HG03439 (cell line): ENCODE measurements at regions not wholly inside any gene's neighbourhood (a gene's known extent, or its start where the extent isn't known, plus 50 kb on each side); places are given as distances from the start of the nearest gene placed in this dataset.

Source experiments
- ATAC-seq: cut with Tn5 transposase; IDR thresholded peaks from one replicate; pipeline ENCODE4 v1.9.1; 2021; ENCODE audit warnings: mild to moderate bottlenecking, moderate library complexity; ENCODE audit not compliant: unreplicated experiment

DNA sequence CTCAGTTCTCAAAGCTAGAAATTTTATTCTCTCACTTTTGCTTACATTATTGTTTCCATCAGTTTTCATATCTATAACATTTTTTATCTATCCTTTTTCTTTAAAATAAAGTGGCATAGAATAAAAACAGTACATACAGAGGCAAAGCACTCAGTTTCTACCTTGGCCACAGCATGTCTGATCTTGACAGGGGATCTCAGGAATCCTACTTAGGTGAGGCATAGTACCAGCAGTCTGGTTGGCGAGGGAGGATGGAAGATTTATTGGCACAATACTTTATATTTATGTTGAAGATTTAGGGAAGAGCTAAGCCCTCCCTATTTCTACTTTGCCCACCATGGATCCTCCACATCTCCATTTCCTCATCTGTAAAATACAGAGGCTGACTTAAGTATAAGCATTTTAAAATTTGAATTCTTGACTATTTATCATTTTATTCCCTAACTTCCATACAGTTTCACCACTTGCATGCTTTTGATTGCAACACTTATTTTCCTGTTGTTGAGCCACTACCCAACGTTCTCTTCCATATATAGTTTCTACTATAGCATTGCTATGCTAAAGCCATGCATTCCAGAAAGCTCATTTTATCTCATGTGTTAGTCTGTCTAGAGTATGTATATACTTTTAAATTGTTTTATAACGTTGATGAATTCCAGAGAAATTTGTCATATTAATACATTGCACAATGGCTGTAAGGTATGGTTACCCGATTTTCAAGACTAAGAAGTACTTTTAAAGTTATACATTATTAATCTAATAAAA lies 506.7 kb downstream of the KCTD12 start:
- ATAC-seq = no peak

DNA sequence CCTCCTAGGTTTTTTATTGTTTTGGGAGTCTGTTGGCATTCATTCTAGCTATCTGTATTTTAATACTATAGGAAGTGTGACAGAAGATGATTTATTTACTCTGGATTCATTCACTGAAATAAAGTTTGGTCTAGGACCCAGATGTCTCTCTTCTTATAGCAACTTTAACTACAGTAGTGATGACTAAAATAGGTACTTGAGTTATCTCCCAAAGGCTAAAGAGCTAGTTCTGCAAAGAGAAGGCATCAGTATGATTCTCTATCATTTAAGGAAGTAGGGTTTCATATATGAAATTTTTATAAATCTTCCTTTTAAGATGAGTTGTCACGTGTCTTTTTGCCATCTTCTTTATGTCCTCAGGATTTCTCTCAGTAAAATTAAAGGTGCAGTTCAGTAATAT lies 507.4 kb downstream of the KCTD12 start:
- ATAC-seq = no peak

DNA sequence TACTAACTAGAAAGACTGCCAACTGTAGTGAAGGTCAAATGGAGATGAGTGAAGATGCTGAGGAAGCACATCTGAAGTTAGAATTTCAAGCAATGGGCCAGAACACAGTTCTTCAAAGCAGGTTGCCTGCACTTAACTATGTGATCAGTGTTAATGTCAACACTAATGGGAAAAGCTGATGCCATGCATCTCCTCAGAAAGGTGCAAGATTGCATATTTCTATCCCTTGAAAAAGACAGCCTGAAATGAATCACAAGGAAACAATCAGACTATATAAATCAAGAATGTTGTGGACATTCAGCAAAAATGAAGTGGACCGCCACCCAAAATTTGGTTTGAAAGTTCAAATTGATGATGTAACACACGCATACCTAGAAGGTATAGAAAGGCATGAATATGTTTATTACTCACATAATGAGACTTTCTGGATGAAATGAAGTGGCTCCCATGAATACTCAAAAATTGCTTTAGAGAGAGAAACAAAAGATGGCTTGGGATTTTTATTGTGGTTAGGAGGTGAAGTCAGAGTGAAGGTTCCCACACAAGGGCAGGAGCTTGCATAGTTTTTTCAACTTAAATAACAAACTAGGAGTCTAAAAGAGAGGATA lies 522.4 kb downstream of the KCTD12 start:
- no peak for ATAC-seq

DNA sequence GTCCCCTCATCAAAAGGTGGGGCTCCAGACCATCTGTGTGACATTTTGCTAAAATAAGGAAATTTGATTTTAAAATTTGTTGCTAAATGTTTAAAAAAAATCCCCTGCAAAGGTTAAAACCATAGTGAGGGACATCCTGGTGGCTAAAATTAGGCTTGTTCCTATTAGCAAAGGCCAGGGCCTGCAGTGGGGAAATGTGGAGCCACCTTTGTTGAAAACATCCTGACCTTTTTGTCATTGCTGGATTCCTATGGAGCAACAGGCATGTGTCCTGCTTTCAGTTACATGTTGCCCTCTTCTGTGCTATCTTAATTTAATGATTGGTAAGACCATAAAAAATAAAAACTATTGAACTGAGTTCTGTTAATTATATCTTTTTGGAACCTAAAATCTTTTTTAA lies 524.3 kb downstream of the KCTD12 start:
- no peak for ATAC-seq

DNA sequence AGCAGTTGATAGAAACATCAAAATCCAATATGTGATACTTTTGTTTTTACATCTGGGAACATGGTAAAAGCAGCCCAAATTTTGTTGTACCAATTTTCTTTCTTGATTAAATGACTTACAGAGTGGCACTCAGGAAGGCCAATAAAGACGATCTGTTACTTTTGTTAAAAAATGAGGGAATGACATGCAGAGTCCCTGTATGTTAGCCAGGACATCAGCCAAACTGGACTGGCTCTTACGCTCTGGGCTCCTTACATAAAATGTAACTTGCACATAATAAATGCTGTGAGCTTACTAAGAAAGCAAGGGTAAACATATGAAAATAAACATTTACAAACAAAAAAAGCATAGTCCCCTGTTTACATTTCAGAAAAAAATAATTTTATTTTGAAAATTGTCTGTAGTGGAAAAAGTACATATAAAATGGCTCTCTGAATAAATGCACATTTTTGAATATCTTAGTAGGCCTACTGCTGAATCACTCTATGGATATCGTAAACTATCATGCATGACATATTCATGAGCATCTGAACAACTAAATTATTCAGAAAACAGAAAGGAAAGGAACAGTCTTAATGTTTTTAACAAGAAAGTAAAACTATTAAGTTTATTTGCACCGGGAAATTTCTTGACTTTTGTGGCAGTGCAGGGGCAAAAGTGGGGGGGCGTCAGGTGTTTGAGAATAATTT lies 534.5 kb downstream of the KCTD12 start:
- no peak for ATAC-seq

DNA sequence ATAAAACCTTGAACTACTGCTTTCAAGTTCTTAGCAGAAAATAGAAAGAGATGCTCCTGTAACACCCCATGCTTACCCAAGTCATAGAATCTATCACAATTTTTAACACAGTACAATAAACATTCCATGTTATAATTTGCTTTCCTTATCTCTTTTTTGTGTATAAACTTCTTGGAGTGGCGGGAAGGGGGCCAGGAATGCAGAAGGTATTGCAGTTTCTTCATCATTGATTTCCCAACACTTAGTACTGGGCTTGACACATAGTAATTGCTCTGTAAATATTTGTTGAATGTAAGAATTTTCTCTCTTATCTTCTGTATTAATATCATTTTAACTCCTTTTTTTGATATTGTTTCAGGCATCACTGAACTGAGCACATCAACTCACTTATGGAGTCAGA lies 535.8 kb downstream of the KCTD12 start:
- no peak for ATAC-seq

DNA sequence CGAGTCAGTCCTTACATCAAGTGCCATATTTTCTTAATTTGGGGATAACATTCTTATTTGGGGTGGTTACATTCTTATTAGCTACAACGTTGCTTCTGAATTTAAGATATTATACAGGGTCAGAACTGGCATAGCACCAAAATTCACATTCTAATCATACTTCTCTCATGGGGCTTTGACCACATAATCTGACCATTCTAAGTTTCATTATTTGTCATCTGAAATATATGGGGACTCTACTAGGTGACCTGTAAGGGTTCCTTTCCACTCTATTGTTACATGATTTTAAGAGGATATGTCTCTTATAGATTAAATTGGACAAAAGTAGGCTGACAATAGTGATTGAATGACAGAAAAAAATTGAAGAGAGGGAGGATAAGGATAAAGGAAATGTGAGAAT lies 536.5 kb downstream of the KCTD12 start:
- no peak for ATAC-seq

DNA sequence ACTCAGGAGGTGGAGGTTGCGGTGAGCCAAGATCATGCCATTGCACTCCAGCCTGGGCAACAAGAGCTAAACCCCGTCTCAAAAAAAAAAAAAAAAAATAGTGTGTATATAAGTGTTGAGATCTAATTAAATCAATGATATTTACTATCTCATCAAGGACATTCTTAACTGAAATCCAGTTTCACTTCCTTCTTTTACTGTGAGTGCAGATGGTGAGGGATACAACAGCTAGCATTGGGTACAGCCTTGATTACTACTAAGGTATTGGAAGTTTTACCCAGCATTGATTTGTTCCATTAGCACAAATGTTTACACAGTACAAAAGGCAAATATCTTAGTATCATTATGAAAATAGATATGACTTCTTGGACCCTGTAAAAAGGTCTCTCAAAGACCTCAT lies 546.6 kb downstream of the KCTD12 start:
- ATAC-seq = no peak

DNA sequence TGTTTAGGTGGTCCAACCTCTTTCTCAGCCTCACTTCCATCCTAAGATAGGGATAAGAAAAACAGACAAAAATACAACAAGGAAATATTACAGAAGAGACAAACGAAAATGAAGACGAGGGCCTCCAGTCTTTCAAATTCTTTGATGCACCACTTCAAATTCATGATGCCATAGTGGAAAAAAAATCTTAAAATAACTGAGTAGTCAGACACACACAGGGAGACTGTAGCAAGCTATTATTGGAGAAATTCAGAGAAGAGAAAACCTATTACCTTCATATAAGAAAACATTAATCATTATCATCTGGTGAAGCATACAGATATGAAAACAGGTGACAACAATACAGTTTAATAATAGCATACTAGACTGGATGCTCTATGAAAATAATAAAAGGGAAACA lies 548.2 kb downstream of the KCTD12 start:
- no peak for ATAC-seq

DNA sequence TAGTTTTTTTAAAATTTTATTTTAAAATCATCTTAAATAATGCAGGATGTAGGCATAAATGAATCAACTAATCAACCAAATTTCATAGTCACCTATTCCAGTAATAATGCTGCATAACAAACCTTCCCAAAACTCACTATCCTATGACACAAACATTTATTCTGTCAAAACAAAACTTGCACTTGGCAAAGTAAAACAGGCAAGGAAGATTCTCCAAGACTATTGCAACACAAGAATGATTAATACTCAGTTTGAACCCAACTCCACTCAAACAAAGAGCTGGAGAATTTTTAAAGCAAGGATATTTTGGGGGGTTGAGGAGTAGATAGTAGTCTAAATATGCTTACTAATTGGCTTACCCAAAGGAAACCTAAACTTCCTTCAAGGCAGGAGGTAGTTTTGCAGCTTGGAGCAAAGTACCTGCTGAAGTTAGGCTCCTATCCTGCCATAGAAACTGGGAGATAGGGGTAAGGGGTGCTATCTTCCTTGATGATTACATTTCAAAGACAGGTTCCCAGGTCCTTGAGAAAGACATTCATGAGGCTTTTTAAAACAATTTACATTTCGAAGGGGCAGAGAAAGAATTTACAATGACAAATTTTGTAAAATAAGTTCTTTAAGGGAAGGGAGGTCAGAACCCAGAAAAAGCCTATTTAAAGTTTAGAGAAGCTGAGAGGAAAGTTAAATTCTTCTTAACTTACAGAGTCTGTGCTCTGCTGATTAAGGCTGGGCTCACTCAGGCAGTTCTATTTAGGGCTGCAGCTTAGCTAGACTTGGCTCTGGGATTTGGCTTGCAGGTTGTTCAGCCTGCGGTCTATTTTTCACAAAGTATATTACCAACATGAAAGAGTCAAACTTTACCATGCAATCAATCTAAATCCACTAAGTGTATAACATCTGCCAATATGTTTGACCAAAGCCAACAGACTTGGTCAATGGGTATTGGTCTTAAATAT lies 549.0 kb downstream of the KCTD12 start:
- ATAC-seq = no peak

DNA sequence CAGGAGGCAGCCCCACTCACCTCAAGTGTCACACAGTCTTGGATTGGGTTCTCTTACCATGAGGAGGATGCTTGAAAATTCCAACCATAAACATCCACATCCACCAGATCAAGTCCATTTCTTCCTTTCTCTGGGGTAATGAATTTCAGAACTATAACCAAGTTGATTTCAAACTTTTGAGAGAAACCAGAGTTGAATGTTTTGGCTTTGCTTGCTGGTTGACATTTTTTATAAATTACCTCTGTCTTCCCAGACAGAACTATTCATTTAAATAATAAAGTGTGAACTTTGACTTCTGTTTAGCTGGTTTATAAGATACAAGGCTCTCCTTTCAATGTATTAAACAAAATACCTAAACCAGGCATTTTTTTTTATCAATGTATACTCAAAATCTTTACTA lies 550.7 kb downstream of the KCTD12 start:
- ATAC-seq = no peak

DNA sequence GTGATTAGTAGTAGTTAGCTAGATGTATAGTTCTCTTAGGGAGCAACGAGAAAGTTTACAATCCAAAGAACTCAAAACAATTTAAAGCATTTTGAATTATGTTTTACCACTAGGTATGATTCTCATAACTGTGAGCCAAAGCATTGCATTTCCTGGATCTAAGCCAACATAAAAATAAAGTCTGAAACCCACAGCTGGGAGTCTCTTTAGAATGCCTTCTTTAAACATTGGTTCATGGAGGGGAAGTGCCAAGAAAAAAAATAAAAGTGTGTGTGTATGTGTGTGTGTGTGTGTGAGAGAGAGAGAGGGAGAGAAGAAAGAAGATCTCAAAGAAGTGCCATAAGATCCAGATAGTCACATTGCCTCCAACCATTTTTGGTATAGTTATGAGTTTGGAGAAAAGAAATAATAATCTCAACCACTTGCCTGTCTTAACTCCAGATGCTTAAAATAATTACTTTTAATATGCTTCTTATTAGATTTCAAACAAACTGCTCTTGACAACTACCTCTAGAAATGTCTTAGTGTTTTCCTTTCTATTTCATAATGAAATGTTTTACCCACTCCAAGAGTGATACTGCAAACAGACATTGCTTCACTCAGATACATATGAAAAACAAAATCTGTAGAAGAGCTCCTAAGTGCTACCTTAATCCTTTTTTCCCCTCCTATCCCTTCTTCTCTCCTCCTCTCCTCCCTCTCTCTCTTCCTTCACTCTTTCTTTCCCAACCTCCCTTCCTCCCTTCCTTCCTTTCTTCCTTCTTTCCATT lies 554.1 kb downstream of the KCTD12 start:
- ATAC-seq = no peak

DNA sequence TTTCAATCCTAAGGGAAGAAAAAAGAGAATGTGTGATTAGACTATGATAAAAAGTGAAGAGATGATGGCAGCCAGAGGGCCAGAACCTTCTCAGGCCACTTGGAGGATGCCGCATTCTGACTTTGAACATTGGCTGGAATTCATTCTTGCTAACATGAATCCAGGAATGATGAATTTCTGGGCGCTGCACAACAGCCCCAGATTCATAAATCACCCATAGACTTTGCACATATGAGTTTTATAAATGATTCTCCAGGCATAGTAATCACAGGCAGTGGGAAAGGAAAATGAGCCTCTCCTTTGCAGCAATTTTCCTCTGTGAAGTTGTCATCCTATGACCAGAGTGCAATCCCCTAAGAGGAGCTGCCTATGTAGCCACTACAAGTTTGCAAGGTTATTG lies 555.4 kb downstream of the KCTD12 start:
- no peak for ATAC-seq

DNA sequence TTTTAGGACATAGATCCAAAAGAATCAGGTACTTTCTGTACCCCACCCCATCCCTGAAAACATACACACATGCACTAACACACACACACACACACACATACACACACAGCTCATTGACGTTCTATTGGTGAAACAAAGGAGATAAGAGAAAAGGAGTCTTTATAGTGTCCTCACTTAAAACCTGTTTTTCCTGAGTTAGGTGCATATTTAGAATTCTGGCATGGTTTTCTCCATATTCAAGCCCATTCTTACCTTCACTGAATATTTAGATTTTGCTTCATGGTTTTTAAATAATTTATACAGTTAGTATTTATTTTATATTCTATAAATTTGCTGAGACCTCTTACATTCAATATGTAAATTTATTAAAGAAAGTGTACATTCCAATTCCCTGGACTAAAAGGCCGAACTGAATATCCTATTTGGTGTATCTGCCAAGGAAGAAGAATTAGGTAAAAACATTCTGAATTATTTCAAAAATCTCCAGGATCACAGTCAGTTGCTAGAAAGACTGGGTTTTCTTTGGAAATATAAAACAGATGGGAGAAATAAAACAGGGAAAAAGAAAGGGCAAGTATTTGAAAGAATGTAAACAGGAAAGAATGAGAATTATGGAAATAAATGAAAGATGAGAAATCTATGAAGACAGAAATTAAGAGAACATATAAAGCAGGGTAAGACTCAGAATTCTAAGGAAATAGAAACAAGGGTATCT lies 556.2 kb downstream of the KCTD12 start:
- ATAC-seq = no peak

DNA sequence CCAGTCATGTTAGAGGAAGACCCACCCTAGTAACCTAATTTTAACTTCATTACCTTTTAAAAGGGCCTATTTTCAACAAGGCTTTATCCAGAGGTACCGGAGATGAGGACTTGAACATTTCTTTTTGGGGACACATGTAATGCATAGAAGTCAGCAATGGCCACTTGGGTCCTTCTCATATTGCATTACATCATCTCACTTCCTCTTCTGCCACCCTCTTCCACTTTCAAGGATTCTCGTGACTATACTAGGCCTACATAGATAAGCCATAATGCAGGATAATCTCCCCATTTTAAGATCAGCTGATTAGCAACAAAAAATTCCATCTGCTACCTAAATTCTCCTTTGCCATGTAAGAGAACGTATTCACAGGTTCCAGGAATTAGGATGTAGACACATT lies 557.2 kb downstream of the KCTD12 start:
- no peak for ATAC-seq

DNA sequence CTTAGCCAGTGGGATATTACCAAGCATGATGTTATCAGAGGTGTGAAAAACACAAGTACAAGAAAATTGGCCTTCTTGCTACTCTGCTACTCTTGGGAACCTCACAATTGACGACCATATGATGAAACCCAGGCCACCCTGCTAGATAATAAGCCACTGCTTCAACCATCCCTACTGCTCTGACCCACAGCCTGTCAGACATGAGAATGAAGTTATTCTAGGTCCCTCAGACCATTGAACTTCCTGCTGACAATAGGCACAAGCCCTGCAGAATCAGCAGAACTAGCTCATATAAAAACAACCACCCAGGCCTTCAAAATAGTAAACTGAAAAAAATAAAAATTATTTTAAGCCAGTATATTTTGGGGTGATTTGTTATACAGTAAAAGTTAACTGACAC lies 559.9 kb downstream of the KCTD12 start:
- no peak for ATAC-seq

DNA sequence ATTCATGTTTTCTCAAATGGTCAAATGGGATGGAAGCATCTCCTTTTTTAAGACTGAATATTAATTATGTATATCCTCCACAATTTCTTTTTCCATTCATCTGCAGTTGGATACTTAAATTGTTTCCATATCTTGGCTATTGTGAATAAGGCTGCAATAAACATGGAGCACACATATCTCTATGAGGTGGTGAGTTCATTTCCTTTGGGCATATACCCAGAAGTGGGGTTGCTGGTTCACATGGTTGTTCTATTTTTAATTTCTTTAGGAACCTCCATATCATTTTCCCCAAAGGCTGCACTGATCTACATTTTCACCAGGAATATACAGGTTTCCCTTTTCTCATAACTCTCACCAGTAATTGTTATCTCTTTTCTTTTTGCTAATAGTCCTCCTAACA lies 566.3 kb downstream of the KCTD12 start:
- ATAC-seq = no peak

DNA sequence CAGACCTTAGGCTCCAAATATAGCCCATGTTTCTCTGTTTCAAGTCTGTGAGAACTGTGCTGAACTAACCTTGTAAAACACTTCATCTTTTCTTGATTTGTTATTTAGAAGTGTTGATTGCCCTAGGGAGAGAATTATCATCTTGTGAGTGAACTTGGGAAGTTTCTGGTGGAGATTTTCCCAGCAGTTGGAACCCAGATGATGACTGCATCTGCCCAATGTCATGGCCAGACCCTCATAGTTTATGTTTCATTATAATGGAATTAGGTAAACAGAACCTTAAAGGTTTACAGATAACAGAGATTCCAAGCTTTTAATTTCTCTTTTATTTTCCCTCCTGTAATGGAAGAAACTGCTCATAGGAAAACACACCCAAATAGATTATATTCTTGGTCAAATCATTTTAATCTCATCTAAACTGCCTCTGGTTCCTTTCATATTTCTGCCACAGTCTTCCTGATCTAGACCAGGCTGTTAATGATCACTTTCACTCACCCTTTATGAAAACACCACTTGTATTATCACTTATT lies 569.1 kb downstream of the KCTD12 start:
- no peak for ATAC-seq

DNA sequence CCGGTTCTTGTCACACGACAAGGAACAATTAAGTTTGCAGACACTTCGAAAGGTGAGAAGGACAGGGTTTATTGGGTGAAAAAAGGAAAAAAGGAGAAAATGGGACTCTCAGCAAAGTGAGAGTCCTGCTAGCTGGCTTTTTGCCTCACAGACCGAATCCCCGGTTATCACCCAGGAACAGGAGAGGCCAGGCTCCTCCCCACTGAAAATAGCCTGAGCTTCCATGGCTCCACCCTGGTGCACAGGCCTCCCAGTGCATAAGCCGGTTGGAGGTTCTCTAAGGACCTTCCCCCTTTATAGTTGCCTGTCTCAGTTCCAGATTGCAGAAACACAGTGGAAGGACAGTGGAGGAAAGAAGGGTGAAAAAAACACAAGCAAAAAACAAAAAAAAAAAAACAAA lies 571.7 kb downstream of the KCTD12 start:
- ATAC-seq = no peak

DNA sequence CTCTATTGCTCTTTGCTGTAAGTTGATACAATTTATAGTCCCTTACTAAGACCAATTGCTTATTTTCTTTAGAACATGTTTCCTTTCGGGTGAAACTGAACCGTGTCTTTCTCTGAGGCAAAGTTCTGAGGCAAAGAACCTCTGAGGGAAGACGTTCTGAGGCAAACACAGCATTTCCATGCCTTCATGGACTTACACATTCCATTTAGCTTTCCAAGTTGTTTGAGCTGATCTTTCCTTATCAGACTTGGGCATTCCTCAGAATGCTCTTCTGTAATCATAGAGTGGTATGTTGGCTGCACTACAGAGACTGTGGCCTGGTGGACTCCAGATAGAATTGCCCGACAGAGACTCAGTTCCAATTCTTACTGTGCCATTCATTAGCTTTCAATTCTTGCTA lies 579.1 kb downstream of the KCTD12 start:
- no peak for ATAC-seq
